Epithelial cell of esophagus (primary cell): ENCODE measurements at regions not wholly inside any gene's neighbourhood (a gene's known extent, or its start where the extent isn't known, plus 50 kb on each side); places are given as distances from the start of the nearest gene placed in this dataset.

Source experiments
- DNase-seq: peaks from one replicate; pipeline ENCODE4 v3.0.0; 2010; ENCODE audit warnings: low read depth
- H3K4me3 ChIP-seq: 2 replicates; pipeline ENCODE4 v1.5.1; 2011; ENCODE audit warnings: mild to moderate bottlenecking, low read length, control low read depth
- TF ChIP-seq, protein P1 (sequence below): IDR thresholded peaks from 2 replicates; pipeline ENCODE4 v1.5.1; 2011; ENCODE audit warnings: low read depth, mild to moderate bottlenecking, low read length, control low read depth, inconsistent platforms; ENCODE audit not compliant: insufficient read depth; ENCODE audit errors: missing control alignments

DNA sequence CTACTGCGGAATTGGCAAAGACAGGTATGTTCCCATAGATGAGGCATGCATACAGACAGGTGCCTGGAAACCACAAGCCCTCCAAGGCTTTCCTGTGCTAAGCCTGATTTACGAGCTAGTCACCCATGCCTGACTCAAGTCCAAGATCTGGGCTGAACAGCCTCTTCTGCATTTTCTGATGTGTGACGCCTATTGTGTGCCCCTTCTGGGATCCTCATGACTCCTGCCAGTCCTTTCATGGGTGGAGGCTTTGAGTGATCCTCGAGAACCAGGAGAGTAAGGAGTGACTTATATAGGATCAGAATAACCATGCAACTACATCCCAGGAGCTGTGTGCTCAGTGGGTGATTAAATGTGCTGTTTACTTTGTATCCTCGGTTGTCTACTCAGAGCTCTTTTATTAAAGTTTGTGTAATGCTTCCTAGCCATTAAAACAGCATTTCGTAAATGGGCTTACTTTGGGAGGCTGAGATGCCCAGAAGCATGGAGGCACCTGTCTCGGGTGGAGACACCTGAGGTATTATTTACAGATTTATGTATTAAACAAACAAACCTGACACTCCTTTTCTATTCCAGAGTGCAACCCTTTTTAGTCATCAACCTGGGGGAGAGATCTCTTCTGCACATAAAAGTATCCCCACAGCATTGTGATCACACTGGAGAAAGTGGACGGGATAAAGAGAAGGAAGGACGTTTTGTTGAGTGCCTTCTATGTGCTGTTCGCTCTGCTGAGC, 373.0 kb upstream of the DYNLRB2 start:
- H3K4me3 ChIP-seq, result no peak overlapping the region
- DNase-seq, result peak; percentile 88
- TF ChIP-seq, protein P1, sequence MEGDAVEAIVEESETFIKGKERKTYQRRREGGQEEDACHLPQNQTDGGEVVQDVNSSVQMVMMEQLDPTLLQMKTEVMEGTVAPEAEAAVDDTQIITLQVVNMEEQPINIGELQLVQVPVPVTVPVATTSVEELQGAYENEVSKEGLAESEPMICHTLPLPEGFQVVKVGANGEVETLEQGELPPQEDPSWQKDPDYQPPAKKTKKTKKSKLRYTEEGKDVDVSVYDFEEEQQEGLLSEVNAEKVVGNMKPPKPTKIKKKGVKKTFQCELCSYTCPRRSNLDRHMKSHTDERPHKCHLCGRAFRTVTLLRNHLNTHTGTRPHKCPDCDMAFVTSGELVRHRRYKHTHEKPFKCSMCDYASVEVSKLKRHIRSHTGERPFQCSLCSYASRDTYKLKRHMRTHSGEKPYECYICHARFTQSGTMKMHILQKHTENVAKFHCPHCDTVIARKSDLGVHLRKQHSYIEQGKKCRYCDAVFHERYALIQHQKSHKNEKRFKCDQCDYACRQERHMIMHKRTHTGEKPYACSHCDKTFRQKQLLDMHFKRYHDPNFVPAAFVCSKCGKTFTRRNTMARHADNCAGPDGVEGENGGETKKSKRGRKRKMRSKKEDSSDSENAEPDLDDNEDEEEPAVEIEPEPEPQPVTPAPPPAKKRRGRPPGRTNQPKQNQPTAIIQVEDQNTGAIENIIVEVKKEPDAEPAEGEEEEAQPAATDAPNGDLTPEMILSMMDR, result no peak

DNA sequence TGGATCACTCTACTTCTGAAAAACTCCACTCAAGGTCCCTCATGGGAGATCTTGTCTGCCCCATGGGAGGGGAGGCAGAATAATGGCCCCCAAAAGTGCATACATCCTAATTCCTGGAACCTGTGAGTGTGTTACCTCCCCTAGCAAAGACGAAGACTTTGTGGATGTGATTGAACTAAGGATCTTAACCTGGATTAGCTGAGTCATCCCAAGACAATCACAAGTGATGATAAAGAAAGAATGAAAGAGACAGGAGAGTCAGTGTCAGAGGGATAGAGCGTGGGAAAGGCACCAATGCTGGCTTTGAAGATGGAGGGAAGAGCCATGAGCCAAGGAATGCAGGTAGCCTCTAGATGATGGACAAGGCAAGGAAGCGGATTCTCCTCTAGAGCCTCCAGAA, 374.7 kb upstream of the DYNLRB2 start:
- peak; percentile 17 for DNase-seq
- no peak overlapping the region for H3K4me3 ChIP-seq
- TF ChIP-seq, protein P1, result no peak

DNA sequence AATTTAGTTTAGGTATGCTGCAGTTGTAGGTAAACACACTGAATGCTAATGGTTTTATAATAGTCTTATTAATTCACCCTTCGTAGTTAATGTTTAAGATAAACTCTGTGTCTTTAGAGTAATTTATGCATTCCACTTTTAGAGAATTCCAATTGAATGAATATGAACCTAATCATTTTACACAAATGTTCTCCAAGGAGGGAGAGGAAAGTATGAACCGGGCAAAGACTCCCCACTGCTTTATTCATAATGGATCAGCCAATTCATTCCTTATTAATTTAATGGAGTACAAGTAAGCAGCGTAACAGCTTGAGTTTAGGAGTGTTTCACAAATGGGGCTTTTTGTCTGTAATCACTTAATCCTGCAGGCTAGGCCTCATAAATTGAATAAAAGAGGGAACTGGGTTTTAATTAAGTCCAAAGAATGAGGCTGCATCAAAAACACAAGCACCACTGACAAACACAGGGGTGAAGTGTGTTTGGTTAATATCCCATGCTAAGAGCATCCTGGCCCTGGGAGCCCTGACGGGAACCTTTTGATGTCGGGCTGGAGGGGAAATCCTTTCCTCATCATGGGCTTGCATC, 375.7 kb upstream of the DYNLRB2 start:
- DNase-seq, result no peak
- no peak overlapping the region for H3K4me3 ChIP-seq
- TF ChIP-seq, protein P1, result no peak

DNA sequence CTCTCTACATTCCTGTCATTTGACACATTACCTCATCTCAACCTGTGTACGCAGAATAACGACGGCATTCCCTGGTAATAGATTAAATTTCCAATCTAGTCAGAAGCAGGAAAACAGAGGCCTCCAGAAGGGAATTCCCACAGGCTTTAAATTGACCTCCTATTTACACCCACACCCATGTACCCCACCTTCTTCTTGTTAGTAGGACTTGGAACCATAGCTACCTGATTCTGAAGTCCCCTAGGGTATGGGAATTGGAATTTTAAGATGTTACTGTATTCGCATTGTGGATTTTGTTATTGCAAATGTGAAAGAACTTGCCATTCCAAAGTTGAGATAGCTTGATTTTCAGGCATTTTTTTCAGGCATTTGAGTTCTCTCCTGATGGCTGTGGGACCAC, 377.5 kb upstream of the DYNLRB2 start:
- no peak for DNase-seq
- TF ChIP-seq, protein P1, result no peak
- no peak overlapping the region for H3K4me3 ChIP-seq

DNA sequence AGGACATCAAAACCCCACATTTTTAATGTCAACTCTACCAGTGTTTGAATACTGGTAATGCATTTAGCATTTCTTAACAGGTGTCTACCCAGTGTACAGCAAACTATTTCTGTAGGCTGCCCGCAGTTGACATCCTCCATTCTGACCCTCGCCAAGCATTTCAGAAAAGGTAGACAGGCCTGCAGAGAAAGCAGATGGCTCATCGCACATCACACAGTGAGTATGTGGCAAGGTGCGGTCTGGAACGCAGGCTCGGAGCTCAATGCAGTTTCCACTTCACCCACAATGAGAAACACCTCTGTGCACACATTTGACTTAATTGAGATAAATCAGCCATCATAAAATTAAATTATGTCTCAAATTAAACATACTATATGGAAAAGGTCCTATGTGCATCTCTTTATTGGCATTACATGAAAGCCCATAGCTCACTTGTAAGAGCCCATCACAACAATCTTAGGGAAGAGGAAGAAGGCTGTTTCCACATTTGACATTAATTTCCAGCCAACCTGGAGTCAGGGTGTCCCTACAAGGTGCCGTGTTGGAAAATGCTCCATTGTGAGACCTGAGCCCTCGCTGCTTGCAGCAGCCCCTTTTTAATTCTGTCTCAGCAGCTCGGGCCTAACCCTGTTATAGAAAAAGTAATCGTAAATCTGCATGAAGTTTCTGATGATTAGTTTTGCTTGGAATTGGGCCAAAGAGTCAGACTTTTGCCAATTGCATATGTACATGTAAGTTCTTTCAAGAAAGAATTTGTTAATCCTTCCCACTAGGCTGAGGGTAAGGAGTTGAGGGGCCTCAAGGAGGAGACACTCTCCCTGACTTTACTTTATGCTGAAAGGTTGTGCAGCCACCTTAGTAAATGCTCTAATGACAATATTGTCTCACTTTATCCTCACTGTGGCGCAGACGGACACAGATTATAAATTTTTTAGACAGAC, 378.7 kb upstream of the DYNLRB2 start:
- no peak for DNase-seq
- TF ChIP-seq, protein P1, result no peak
- H3K4me3 ChIP-seq, result no peak overlapping the region

DNA sequence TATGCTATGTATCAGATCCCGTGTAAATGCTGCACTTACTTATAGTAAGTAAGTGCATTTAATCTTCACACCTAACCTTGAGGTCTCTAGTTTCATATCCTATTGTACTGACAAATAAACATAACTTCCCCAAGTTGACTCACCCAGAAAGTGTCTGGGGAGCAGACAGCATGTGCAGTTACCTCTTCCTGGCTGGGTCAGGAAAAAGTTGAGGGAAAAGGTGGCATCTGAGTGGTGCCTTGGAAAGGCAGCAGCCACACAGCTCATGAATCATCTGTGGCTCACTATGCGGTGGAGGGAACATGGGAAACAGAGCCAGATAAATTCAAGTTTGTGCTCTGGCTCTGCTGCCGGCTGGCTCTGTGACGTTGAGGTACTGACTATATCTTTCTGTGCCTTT, 382.0 kb upstream of the DYNLRB2 start:
- peak; percentile 91 for DNase-seq
- no peak overlapping the region for H3K4me3 ChIP-seq
- TF ChIP-seq, protein P1, result no peak
